Epithelial cell of proximal tubule (primary cell): ENCODE measurements at regions not wholly inside any gene's neighbourhood (a gene's known extent, or its start where the extent isn't known, plus 50 kb on each side); places are given as distances from the start of the nearest gene placed in this dataset.

Source experiments
- DNase-seq: peaks from one replicate; pipeline ENCODE4 v3.0.0-alpha.2; 2011; ENCODE audit warnings: low read depth
- H3K4me3 ChIP-seq: 2 replicates; pipeline ENCODE4 v1.5.1; 2011; ENCODE audit warnings: low read depth, mild to moderate bottlenecking, low read length
- TF ChIP-seq, protein P1 (sequence below): conservative IDR thresholded peaks from 2 replicates; pipeline ENCODE4 v1.5.1; 2012; ENCODE audit warnings: low read depth, mild to moderate bottlenecking, low read length

DNA sequence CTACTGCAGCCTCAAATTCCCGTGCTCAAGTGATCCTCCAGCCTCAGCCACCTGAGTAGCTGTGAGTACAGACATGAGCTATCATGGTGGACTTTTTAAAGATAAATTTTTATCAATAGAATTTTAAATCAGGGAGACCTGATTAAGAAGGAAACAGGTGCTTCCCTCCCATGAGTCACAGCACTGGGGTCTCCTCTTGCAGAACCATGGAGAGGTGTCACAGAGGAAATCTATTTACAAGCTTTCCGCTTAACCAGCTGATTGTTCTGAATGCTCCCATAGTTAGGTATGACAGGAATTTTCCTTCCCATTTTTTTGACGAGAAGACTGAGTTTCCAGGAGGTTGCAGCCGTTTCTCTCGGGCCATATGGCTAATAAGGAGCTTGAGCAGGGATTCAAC is 516.1 kb downstream of the MIAT start:
- no peak for DNase-seq
- TF ChIP-seq, protein P1, sequence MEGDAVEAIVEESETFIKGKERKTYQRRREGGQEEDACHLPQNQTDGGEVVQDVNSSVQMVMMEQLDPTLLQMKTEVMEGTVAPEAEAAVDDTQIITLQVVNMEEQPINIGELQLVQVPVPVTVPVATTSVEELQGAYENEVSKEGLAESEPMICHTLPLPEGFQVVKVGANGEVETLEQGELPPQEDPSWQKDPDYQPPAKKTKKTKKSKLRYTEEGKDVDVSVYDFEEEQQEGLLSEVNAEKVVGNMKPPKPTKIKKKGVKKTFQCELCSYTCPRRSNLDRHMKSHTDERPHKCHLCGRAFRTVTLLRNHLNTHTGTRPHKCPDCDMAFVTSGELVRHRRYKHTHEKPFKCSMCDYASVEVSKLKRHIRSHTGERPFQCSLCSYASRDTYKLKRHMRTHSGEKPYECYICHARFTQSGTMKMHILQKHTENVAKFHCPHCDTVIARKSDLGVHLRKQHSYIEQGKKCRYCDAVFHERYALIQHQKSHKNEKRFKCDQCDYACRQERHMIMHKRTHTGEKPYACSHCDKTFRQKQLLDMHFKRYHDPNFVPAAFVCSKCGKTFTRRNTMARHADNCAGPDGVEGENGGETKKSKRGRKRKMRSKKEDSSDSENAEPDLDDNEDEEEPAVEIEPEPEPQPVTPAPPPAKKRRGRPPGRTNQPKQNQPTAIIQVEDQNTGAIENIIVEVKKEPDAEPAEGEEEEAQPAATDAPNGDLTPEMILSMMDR, result no peak
- H3K4me3 ChIP-seq, result no peak overlapping the region

DNA sequence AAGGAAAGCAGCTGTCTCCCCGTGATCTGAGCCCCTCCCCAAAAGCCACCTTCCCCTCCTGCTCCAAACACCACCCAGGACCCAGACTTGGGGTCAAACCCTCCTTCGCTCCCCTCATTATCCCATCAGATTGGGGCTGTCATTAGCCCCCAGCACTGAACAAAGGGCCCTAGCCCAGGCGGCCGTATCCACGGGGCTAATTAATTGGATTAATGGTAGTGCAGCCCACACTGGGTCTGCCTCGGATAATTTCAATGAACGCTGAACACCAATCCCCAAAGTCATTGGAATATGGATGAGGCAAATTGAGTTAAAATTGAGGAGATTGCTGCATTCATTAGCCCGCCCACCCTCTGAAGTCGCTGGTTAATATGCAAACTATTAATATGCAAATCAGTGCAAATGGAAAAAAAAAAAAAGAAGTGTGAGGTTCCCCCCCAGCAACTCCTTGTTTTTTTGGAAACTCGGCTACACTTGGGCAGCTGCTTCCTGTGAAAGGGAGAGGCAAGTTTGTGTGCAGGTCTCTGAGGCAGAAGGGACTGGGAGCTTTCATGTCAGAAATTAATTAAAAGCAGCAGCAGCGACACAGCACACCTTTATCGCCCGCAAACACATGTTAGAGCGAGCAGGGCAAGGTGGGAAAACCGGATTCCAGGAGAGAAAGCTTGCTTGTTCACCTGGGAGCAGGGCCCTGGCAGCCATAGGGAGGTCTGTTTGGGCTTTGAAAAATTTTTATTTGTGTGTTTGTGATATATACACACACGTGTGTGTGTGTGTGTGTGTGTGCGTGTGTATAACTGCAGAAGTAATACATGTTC is 517.8 kb downstream of the MIAT start:
- no peak overlapping the region for H3K4me3 ChIP-seq
- TF ChIP-seq, protein P1, result no peak
- DNase-seq, result no peak

DNA sequence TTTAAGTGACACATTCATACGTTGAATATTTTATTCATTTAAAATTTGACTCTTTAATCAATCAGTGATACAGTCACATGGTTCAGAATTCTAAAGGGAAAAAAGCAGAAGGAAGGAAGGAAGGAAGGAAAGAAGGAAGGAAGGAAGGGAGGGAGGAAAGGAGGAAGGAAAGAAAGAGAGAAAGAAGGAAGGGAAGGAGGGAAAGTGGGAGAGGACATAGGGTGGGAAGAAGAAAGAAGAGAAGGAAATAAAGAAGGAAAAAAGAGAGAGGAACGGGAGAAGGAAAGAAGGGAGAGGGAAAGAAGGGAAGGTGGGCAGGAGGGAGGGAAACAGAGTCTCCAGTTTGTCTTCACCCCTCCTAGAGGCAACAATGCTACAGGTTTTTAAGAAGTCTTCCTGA is 518.6 kb downstream of the MIAT start:
- TF ChIP-seq, protein P1, result no peak
- H3K4me3 ChIP-seq, result no peak overlapping the region
- no peak for DNase-seq

DNA sequence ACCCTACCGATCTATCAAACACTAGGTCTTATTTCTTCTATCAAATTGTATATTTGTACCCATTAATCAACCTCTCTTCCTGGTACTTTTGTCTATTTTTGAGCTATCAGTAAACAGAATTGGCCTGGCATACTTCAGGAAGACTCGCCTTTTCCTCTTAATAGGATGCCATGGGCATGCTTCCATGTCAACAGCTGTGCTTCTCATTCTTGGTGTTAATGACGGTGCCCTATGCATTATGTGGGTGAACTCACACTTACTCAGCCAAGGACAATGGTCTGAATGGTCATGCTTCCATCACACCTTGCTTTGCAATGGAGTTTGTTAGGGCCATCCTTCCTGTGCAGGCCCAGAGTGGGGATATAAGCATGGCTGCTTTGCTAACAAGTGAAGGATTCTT is 521.8 kb downstream of the MIAT start:
- H3K4me3 ChIP-seq, result no peak overlapping the region
- no peak for DNase-seq
- TF ChIP-seq, protein P1, result no peak

DNA sequence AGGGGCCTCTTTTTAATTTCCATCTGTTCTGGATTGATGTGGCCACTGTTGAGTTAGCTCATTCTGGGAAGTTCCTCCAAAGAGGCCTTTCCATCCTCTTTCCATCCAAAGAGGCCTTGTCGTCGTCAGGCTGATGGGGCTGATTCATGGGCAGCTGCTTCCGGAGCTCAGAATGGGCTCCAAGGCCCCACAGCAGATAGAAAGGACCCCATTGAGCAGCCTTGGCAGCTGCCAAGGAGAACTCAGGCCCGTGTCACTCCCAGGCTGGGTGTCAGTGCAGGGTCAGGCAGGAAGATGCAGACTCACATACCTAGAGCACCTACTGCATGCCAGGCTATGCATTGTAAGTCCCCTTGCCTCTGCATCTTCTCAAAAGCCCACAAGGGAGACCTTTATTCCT is 524.1 kb downstream of the MIAT start:
- TF ChIP-seq, protein P1, result no peak
- DNase-seq, result no peak
- no peak overlapping the region for H3K4me3 ChIP-seq

DNA sequence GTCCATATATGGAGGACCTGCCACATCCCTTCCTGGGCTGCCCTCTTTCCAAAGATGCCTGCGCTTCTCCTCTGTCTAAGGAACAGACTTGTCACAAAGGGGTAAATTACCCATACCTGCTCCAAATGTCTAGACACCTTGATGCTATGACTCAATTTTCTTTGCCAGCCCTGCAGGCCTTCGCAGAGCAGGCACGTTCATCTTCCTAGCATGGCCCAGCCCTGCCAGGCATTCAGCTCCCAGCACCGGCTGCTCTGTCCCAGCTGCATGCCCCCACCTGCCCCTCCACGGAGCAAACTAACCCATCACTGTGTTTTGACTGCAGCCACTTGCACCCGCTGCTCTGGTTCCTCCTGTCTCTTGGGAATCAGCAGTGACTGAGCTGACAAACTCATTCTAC is 526.1 kb downstream of the MIAT start:
- TF ChIP-seq, protein P1, result no peak
- DNase-seq, result no peak

More for the DNA sequence above, 526.1 kb downstream of the MIAT start:
- H3K4me3 ChIP-seq, result no peak overlapping the region
